NOMO-1 treated with dmso at 0.1 percent for 144 hours (cell line): ENCODE measurements at regions not wholly inside any gene's neighbourhood (a gene's known extent, or its start where the extent isn't known, plus 50 kb on each side); places are given as distances from the start of the nearest gene placed in this dataset.
"Not testable (repeated sequence)": the region's sequence is repeated elsewhere in the genome, so short reads cannot be mapped to it uniquely, and the experiment has no call there.

Source experiments
- DNase-seq: peaks from one replicate; lab custom pipeline; 2025; ENCODE audit not compliant: unreplicated experiment; lab: John Stamatoyannopoulos, UW

DNA sequence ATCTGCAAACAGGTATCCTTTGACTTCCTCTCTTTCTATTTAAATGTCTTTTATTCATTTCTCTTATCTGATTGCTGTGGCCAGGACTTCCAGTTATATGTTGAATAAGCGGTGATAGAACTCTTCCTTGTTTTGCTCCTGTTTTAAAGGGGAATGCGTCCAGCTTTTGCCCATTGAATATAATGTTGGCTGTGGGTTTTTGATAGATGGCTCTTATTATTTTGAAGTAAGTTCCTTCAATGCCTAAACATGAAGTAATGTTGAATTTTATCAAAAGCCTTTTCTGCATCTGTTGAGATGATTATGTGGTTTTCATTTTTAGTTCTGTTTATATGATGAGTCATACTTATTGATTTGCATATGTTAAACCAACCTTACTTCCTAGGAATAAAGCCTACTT, 300.5 kb upstream of the CTNND2 start:
- no peak for DNase-seq

DNA sequence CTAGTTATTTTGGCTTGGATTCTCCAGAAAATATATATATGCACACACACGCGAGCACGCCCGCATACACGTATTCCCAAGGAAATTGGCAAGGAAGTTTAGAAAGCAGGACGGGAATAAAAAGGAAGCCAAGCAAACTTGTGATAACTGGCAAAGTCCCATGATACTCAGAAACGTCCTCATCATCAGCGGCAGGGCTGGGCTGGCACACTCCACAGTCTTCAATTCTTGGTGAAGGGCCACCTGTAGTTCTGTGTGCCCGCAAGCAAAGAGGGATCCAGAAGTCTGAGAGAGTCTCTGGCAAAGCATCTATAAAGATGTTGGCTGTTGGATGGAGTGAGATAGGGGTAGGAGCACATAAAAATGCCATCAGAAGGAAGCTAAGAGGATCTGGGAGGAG, 289.3 kb upstream of the CTNND2 start:
- no peak for DNase-seq

DNA sequence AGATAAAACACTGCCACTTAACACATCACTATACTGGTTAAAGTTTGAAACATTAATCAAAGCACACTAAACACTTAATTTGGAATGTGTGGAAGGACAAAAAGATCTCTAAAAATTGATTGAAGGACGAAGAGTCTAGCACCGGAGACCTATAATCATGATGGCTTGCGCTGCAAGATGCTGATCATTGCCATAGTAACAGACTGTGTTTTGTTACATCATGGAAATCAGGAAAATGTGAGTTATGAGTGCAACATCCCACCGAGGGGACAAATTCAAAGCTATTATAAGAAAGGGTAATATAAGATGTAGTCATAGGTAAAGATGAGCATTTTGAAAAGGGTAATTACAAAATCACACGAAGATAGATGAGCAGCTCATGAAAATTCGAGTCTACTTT, 278.8 kb upstream of the CTNND2 start:
- no peak for DNase-seq

DNA sequence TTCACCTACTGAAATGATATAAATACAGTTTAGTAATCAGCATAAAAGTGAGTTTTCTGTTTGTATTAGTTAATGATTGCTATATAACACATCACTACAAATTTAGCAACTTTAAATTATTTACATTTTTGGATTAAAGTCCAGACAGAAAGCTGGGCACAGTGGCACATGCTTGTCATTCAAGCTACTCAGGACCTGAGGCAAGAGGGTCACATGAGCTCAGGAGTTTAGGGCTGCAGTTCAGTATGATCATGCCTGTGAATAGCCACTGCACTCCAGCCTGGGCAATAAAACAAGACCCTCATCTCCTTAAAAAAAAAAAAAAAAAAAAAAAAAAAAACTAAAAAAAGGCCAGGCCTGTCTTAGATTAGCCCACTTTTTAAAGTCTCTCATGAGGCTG, 273.6 kb upstream of the CTNND2 start:
- no peak for DNase-seq

- DNase-seq: no peak
Measured at GRCh38 chr5:12177225-12177624, 273.0 kb upstream of the CTNND2 start.

GRCh38 chr5:12175914-12176585, 271.8 kb upstream of the CTNND2 start:
- DNase-seq: no peak

DNA sequence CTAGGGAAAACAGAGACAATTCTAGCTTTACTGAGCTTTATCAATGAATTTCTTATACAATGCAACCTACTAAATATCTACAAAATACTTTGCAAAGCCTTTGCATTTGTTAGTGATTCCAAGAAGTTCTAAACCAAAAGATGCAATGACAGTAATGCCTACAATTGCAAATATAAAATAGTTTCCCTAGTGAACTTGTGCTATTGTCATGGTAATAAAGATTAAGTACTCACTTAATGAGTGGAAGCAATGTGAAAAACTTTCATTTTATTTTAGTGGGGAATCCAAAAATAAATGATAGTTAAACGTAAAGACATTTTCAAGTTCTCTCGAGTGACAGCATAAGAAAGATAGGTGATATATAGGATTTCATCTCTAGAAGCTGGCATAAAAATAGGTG, 270.5 kb upstream of the CTNND2 start:
- no peak for DNase-seq

DNA sequence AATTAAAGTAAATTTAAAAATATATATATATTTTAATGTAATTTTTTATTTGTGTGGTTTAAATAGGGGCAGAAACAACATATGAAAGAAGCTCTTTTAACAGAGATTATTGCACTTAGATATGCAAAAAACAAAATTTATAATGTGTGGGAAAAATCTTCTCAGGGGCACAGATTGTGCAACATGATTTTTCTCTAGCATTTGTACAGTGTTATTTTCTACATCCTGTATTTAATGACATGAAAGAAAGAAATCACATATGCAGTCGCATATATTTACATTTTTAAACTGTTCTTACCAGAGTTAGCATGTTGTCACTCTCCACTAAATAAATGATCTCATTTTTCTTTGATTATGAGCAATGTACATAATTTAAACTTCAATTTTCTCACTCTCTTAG, 265.3 kb upstream of the CTNND2 start:
- DNase-seq: no peak

- no peak for DNase-seq
Measured at GRCh38 chr5:12162863-12163262, 258.6 kb upstream of the CTNND2 start.

DNA sequence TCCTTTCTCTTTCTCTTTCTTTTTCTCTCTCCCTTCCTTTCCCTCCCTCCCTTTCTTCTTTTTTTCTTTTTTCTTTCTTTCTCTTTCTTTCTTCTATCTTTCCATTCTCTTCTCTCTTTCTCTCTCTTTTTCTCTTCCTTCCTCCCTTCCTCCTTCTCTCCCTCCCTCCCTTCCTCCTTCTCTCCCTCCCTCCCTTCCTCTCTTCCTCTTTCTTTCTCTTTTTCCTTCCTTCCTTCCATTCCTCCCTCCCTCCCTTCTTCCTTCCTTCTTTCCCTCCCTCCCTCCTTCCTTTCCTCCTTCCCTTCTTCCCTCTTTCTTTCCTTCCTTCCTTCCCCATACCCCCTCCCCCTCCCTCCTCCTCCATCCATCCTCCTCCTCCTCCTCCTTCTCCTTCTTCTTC, 243.3 kb upstream of the CTNND2 start:
- no peak for DNase-seq

GRCh38 chr5:12141496-12141895, 237.2 kb upstream of the CTNND2 start:
- no peak for DNase-seq

DNA sequence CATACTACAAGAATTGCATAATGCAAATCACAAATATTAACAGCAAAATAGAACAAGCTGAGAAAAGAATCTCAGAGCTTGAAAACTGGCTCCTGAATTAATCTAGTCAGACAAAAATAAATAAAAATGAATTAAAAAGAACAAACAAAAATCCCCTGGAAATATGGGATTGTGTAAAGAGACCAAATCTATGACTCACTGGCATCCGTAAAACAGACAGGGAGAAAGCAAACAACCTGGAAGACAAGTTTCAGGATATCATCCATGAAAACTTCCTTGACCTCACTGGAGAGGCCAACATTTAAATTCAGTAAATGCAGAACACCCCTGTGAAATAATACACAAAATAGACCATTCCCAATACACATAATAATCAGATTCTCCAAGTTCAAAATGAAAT, 229.3 kb upstream of the CTNND2 start:
- DNase-seq: no peak

- not testable (repeated sequence) for DNase-seq
Measured at GRCh38 chr5:12131020-12131419, 226.8 kb upstream of the CTNND2 start.

- no peak for DNase-seq
Measured at GRCh38 chr5:12125895-12126294, 221.6 kb upstream of the CTNND2 start.

GRCh38 chr5:12119657-12120056, 215.4 kb upstream of the CTNND2 start:
- no peak for DNase-seq

GRCh38 chr5:12114075-12114474, 209.8 kb upstream of the CTNND2 start:
- no peak for DNase-seq

- no peak for DNase-seq
Measured at GRCh38 chr5:12113062-12113461, 208.8 kb upstream of the CTNND2 start.

DNA sequence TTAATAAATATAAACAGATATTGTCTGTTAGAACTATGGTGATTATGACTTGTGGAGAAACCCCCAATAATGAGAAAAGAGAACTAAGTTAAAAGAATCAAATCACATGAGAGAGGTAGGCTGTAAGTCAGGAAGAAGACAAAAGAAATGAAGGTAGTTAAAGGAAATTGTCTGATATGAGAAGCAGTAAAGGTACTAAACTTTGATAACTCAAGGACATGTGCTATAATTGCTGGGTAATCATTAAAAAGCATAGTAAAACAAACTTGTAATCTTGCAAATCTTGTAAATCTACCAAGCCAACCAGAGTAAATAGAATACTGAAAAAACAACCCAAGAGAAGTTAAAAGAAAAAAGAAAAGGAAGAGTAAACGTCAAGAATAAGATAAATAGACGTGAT, 207.0 kb upstream of the CTNND2 start:
- DNase-seq: no peak

- no peak for DNase-seq
Measured at GRCh38 chr5:12110629-12111028, 206.4 kb upstream of the CTNND2 start.

- DNase-seq: no peak
Measured at GRCh38 chr5:12109075-12109688, 204.9 kb upstream of the CTNND2 start.

- no peak for DNase-seq
Measured at GRCh38 chr5:12102151-12102550, 197.9 kb upstream of the CTNND2 start.

DNA sequence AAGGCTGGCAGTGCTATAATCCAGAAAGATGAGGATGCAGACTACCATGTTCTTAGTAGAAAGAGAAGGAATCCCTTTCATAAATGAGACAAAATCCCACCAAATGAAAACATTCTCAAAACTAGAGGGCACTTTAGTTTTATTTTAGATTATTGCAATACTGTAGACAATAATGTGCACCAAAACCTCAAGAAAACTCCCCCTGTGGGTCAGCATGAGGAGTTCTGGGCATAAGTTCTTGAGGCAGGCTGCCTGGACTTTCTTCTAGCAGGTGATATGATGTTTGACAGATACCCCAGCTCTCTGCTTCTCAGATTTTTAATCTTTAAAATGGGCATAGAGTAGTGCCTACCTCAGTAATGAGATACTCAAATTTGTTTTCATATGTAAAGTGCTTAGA, 196.3 kb upstream of the CTNND2 start:
- no peak for DNase-seq

GRCh38 chr5:12099296-12099695, 195.1 kb upstream of the CTNND2 start:
- DNase-seq: no peak
